ENCODE measurements at regions not wholly inside any gene's neighbourhood (a gene's known extent, or its start where the extent isn't known, plus 50 kb on each side); places are given as distances from the start of the nearest gene placed in this dataset.

DNA sequence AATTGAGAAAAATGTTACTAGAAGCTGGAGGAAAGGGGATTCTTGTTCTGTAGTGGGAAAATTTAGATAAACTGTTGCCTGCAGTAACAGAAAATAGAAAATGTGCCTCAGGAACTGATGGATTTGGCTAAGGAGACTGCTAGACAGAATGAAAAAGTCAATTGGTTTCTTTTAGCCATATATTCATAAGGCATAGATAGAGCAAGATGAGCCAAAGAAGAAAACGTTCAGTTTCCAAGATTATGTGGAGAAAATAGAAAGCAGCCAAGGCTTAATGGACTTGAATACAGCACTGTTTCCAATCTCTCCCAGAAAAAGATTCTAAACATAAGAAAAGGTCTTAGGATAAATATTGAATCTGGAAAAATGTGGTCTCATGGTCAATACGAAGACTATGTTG, 115.1 kb upstream of the TCF21 start:
- H3K4me1 Mint-ChIP-seq: no peaks in the 10 kb centered on the region
- no peaks in the 10 kb centered on the region for H3K36me3 Mint-ChIP-seq
- CTCF ChIA-PET: no interaction called here
- no peak for TF ChIP-seq NFYB (CRISPR knock-in tag; conservative IDR thresholded peaks at IDR 0.05; ENCODE audit: low read depth)
- TF ChIP-seq, protein P1, sequence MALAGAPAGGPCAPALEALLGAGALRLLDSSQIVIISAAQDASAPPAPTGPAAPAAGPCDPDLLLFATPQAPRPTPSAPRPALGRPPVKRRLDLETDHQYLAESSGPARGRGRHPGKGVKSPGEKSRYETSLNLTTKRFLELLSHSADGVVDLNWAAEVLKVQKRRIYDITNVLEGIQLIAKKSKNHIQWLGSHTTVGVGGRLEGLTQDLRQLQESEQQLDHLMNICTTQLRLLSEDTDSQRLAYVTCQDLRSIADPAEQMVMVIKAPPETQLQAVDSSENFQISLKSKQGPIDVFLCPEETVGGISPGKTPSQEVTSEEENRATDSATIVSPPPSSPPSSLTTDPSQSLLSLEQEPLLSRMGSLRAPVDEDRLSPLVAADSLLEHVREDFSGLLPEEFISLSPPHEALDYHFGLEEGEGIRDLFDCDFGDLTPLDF (CRISPR knock-in tag; IDR thresholded peaks at IDR 0.05): no peak
- TF ChIP-seq, protein P2, sequence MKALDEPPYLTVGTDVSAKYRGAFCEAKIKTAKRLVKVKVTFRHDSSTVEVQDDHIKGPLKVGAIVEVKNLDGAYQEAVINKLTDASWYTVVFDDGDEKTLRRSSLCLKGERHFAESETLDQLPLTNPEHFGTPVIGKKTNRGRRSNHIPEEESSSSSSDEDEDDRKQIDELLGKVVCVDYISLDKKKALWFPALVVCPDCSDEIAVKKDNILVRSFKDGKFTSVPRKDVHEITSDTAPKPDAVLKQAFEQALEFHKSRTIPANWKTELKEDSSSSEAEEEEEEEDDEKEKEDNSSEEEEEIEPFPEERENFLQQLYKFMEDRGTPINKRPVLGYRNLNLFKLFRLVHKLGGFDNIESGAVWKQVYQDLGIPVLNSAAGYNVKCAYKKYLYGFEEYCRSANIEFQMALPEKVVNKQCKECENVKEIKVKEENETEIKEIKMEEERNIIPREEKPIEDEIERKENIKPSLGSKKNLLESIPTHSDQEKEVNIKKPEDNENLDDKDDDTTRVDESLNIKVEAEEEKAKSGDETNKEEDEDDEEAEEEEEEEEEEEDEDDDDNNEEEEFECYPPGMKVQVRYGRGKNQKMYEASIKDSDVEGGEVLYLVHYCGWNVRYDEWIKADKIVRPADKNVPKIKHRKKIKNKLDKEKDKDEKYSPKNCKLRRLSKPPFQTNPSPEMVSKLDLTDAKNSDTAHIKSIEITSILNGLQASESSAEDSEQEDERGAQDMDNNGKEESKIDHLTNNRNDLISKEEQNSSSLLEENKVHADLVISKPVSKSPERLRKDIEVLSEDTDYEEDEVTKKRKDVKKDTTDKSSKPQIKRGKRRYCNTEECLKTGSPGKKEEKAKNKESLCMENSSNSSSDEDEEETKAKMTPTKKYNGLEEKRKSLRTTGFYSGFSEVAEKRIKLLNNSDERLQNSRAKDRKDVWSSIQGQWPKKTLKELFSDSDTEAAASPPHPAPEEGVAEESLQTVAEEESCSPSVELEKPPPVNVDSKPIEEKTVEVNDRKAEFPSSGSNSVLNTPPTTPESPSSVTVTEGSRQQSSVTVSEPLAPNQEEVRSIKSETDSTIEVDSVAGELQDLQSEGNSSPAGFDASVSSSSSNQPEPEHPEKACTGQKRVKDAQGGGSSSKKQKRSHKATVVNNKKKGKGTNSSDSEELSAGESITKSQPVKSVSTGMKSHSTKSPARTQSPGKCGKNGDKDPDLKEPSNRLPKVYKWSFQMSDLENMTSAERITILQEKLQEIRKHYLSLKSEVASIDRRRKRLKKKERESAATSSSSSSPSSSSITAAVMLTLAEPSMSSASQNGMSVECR (CRISPR knock-in tag; IDR thresholded peaks at IDR 0.05; ENCODE audit: borderline replicate concordance): no peak
- TF ChIP-seq TEAD4 (CRISPR knock-in tag; IDR thresholded peaks at IDR 0.05): no peak
- H3K9me3 Mint-ChIP-seq: no peaks in the 10 kb centered on the region
- H3K4me3 Mint-ChIP-seq: no peak overlapping the region
- no peak for ATAC-seq
- no peak overlapping the region for H3K27ac Mint-ChIP-seq
- H3K27me3 Mint-ChIP-seq (ENCODE audit: low read depth): no peaks in the 10 kb centered on the region
- POLR2A ChIA-PET: no interaction called here
- DNase-seq (ENCODE audit: low spot score): no peak

DNA sequence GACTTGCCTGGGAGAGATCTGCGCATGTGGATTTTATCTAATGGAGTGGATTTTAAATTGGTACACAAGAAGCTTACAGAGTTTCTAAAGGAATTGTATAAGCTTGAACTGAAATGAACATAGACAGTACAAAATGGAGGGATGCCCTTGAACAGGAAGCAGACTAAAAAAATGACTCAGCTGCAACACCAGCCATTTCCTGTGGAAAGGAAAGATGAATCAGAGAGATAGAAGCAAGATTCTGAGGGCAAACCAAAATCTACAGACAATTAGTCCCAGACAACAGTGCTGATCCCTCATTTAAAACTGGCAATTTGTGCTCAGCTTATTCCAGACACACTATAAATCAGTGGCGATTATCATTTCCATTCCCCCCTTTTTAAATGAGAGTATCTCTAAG, 114.6 kb upstream of the TCF21 start:
- DNase-seq (ENCODE audit: low spot score): no peak
- ChIA-PET POLR2A (no interaction called here), CTCF (no interaction called here)
- ATAC-seq: no peak
- Mint-ChIP-seq H3K27me3 (ENCODE audit: low read depth) (no peaks in the 10 kb centered on the region), H3K36me3 (no peaks in the 10 kb centered on the region), H3K4me3 (no peak overlapping the region), H3K4me1 (no peaks in the 10 kb centered on the region), H3K9me3 (no peaks in the 10 kb centered on the region), H3K27ac (no peak overlapping the region)
- TF ChIP-seq, protein P3, sequence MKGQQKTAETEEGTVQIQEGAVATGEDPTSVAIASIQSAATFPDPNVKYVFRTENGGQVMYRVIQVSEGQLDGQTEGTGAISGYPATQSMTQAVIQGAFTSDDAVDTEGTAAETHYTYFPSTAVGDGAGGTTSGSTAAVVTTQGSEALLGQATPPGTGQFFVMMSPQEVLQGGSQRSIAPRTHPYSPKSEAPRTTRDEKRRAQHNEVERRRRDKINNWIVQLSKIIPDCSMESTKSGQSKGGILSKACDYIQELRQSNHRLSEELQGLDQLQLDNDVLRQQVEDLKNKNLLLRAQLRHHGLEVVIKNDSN (CRISPR knock-in tag; IDR thresholded peaks at IDR 0.05): no peak
- TF ChIP-seq EMX1 (CRISPR knock-in tag; IDR thresholded peaks at IDR 0.05) (no peak), JUN (CRISPR knock-in tag; IDR thresholded peaks at IDR 0.05) (no peak), ZNF317 (CRISPR knock-in tag; IDR thresholded peaks at IDR 0.05; ENCODE audit: borderline replicate concordance, low read depth) (no peak), NFATC4 (CRISPR knock-in tag; IDR thresholded peaks at IDR 0.05) (no peak), CBFB (CRISPR knock-in tag; IDR thresholded peaks at IDR 0.05; ENCODE audit: low read depth) (no peak), SMAD4 (CRISPR knock-in tag; IDR thresholded peaks at IDR 0.05) (no peak)
- TF ChIP-seq, protein P4, sequence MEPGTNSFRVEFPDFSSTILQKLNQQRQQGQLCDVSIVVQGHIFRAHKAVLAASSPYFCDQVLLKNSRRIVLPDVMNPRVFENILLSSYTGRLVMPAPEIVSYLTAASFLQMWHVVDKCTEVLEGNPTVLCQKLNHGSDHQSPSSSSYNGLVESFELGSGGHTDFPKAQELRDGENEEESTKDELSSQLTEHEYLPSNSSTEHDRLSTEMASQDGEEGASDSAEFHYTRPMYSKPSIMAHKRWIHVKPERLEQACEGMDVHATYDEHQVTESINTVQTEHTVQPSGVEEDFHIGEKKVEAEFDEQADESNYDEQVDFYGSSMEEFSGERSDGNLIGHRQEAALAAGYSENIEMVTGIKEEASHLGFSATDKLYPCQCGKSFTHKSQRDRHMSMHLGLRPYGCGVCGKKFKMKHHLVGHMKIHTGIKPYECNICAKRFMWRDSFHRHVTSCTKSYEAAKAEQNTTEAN (CRISPR knock-in tag; IDR thresholded peaks at IDR 0.05): no peak
- TF ChIP-seq, protein P5, sequence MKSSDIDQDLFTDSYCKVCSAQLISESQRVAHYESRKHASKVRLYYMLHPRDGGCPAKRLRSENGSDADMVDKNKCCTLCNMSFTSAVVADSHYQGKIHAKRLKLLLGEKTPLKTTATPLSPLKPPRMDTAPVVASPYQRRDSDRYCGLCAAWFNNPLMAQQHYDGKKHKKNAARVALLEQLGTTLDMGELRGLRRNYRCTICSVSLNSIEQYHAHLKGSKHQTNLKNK (CRISPR knock-in tag; IDR thresholded peaks at IDR 0.05): no peak
- TF ChIP-seq, protein P6, sequence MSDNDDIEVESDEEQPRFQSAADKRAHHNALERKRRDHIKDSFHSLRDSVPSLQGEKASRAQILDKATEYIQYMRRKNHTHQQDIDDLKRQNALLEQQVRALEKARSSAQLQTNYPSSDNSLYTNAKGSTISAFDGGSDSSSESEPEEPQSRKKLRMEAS (CRISPR knock-in tag; IDR thresholded peaks at IDR 0.05): no peak
- TF ChIP-seq, protein P7, sequence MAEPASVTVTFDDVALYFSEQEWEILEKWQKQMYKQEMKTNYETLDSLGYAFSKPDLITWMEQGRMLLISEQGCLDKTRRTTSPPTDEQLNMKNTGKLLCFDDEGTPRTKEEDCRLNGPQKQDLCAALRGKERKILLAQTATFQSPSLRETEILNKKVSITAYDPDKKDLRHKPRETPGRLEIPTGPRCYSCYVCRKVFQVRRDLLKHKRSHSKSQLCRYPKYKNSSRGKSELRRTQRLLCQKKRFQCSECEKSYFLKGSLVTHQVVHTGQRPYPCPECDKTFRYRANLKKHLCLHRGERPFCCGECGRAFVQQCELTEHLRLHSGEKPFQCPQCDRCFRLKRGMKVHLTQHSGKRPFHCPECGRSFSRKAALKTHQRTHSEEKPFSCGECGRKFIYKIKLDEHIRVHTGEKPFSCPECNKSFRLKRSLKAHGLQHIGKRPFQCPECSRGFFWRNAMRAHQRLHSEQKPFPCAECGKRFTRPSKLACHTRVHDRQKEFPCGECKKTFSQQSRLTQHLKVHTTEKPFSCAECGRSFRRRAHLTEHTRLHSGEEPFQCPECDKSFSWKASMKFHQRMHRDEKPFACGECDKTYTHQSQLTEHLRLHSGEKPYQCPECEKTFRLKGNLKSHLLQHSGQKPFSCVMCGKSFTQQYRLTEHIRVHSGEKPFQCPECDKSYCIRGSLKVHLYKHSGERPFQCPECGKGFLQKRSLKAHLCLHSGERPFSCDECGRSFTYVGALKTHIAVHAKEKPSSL (CRISPR knock-in tag; conservative IDR thresholded peaks at IDR 0.05): no peak
- TF ChIP-seq, protein P8, sequence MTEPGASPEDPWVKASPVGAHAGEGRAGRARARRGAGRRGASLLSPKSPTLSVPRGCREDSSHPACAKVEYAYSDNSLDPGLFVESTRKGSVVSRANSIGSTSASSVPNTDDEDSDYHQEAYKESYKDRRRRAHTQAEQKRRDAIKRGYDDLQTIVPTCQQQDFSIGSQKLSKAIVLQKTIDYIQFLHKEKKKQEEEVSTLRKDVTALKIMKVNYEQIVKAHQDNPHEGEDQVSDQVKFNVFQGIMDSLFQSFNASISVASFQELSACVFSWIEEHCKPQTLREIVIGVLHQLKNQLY (CRISPR knock-in tag; IDR thresholded peaks at IDR 0.05): no peak
- TF ChIP-seq, protein P9, sequence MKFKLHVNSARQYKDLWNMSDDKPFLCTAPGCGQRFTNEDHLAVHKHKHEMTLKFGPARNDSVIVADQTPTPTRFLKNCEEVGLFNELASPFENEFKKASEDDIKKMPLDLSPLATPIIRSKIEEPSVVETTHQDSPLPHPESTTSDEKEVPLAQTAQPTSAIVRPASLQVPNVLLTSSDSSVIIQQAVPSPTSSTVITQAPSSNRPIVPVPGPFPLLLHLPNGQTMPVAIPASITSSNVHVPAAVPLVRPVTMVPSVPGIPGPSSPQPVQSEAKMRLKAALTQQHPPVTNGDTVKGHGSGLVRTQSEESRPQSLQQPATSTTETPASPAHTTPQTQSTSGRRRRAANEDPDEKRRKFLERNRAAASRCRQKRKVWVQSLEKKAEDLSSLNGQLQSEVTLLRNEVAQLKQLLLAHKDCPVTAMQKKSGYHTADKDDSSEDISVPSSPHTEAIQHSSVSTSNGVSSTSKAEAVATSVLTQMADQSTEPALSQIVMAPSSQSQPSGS (CRISPR knock-in tag; IDR thresholded peaks at IDR 0.05; ENCODE audit: borderline replicate concordance, low read depth): no peak
